ENCODE measurements at regions not wholly inside any gene's neighbourhood (a gene's known extent, or its start where the extent isn't known, plus 50 kb on each side); places are given as distances from the start of the nearest gene placed in this dataset.

DNA sequence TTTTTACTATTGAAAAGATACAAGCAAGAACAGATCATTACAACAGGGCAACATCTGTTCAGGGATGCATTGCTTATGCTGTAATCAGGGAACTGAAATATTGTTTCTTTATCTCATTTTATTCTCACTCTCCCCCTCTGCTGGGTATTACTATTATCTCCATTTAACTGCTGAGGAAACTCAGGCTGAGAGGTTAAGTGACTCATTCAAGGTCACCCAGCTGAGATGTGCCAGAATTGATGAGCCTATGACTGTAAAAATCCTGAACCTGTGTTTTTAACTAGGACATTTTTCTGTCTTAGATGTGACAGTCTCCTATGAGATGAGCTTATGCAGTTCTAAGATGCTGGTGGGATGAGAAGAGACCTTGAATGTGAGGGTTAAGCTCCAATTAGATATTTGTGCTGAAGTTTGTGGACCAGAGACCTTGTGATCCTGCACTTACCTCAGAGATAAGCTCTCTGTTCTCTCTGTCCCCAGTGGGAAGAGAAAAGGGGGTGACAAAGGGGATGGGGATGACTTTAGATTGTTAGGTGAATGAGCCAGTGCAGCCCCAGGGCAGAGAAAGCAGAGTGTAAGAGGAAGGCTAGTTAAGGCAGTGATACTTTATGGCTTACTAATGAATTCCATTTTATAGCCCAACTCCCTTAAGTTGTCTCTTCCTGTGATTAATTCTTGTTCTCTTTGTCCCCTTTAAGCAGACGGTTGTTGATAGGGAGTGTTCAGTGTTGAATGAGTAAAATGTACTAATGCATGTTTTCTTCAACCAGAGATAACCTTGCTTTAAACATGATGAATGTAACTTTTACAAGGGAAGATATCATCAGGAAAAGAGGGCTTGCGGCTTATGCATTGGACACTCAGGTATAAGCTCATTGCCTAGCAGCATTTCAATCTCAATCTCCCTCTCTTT, 111.4 kb downstream of the HLX start:
- Mint-ChIP-seq H3K9me3 (peaks cover 5% of the 10 kb centered on the region), H3K4me1 (peaks cover 16% of the 10 kb centered on the region), H3K36me3 (ENCODE audit: low read depth) (no peaks in the 10 kb centered on the region), H3K4me3 (no peak overlapping the region), H3K27me3 (ENCODE audit: low read depth) (peaks cover 43% of the 10 kb centered on the region), H3K27ac (peak overlapping the region in 1 of 3 experiments; percentile 18)
- no peak for TF ChIP-seq CTCF (IDR thresholded peaks at IDR 0.05; ENCODE audit: unreplicated experiment in 3 of 3)

DNA sequence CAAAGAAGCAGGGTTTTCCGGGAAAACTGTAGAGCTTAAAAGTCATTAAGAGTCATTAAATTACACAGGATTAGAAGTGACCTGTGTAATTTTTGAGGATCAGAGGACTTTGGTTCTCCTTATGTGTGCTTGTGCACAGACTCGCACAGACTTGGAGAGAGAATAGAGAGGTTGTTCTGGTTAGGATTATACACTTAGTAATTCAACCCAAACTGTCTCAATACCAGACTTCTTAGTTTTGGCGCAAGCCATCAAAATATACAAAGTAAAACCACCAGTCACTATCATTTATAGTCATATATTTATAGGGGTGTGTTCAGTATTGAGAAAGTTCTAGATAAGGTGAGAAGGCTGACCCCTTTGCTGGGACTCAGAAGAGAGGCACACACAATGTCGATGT, 112.3 kb downstream of the HLX start:
- H3K27me3 Mint-ChIP-seq (ENCODE audit: low read depth): peaks cover 41% of the 10 kb centered on the region
- H3K9me3 Mint-ChIP-seq: peaks cover 5% of the 10 kb centered on the region
- H3K36me3 Mint-ChIP-seq (ENCODE audit: low read depth): no peaks in the 10 kb centered on the region
- no peak overlapping the region for H3K4me3 Mint-ChIP-seq
- H3K27ac Mint-ChIP-seq: peak overlapping the region in 1 of 3 experiments; percentile 13
- peaks cover 16% of the 10 kb centered on the region for H3K4me1 Mint-ChIP-seq
- TF ChIP-seq CTCF (IDR thresholded peaks at IDR 0.05; ENCODE audit: unreplicated experiment in 3 of 3): no peak

- Mint-ChIP-seq H3K36me3 (ENCODE audit: low read depth) (no peaks in the 10 kb centered on the region), H3K27ac (peak overlapping the region in 2 of 3 experiments; percentile 12 to 13), H3K4me1 (peaks cover 16% of the 10 kb centered on the region), H3K4me3 (peak overlapping the region in 2 of 3 experiments; percentile 1), H3K9me3 (peaks cover 8% of the 10 kb centered on the region), H3K27me3 (ENCODE audit: low read depth) (peaks cover 39% of the 10 kb centered on the region)
- no peak for TF ChIP-seq CTCF (IDR thresholded peaks at IDR 0.05; ENCODE audit: unreplicated experiment in 3 of 3)
Observed at GRCh38 chr1:220991959-220992704, 112.9 kb downstream of the HLX start.

GRCh38 chr1:220992705-220993052, 113.4 kb downstream of the HLX start:
- TF ChIP-seq CTCF (IDR thresholded peaks at IDR 0.05; ENCODE audit: unreplicated experiment in 3 of 3): no peak
- peaks cover 16% of the 10 kb centered on the region for H3K4me1 Mint-ChIP-seq
- peak overlapping the region in 2 of 3 experiments; percentile 12 to 13 for H3K27ac Mint-ChIP-seq
- H3K9me3 Mint-ChIP-seq: peaks cover 8% of the 10 kb centered on the region
- H3K4me3 Mint-ChIP-seq: peak overlapping the region in 1 of 3 experiments; percentile 1
- peaks cover 35% of the 10 kb centered on the region for H3K27me3 Mint-ChIP-seq (ENCODE audit: low read depth)
- H3K36me3 Mint-ChIP-seq (ENCODE audit: low read depth): no peaks in the 10 kb centered on the region

GRCh38 chr1:220994671-220995070, 115.4 kb downstream of the HLX start:
- Mint-ChIP-seq H3K36me3 (ENCODE audit: low read depth) (no peaks in the 10 kb centered on the region), H3K4me3 (no peak overlapping the region), H3K9me3 (peaks cover 8% of the 10 kb centered on the region), H3K27me3 (ENCODE audit: low read depth) (peaks cover 29% of the 10 kb centered on the region), H3K27ac (no peak overlapping the region), H3K4me1 (peaks cover 16% of the 10 kb centered on the region)
- TF ChIP-seq CTCF (IDR thresholded peaks at IDR 0.05; ENCODE audit: unreplicated experiment in 3 of 3): no peak

All from nephron (organoid).